Fibroblast of villous mesenchyme (primary cell): ENCODE measurements at regions not wholly inside any gene's neighbourhood (a gene's known extent, or its start where the extent isn't known, plus 50 kb on each side); places are given as distances from the start of the nearest gene placed in this dataset.

Source experiments
- DNase-seq: peaks from one replicate; pipeline ENCODE4 v3.0.0-alpha.2; 2010; ENCODE audit warnings: low read depth
- H3K4me3 ChIP-seq: 2 replicates; pipeline ENCODE4 v1.5.1; 2011; ENCODE audit warnings: low read depth, mild to moderate bottlenecking, low read length
- CTCF ChIP-seq: IDR thresholded peaks from 2 replicates; pipeline ENCODE4 v1.5.1; 2012; ENCODE audit warnings: low read depth, mild to moderate bottlenecking, low read length; ENCODE audit not compliant: insufficient read depth

GRCh38 chr1:82849460-82849859, 1048.7 kb downstream of the ADGRL2 start:
- TF ChIP-seq CTCF, result no peak
- DNase-seq, result no peak
- H3K4me3 ChIP-seq, result no peak overlapping the region

GRCh38 chr1:82848043-82848442, 1047.3 kb downstream of the ADGRL2 start:
- TF ChIP-seq CTCF, result no peak
- no peak overlapping the region for H3K4me3 ChIP-seq
- DNase-seq, result no peak

GRCh38 chr1:82845866-82846265, 1045.1 kb downstream of the ADGRL2 start:
- no peak for TF ChIP-seq CTCF
- DNase-seq, result no peak
- H3K4me3 ChIP-seq, result no peak overlapping the region

- no peak for DNase-seq
- no peak overlapping the region for H3K4me3 ChIP-seq
- TF ChIP-seq CTCF, result no peak
Measured at GRCh38 chr1:82844911-82845827, 1044.4 kb downstream of the ADGRL2 start.

- TF ChIP-seq CTCF, result no peak
- H3K4me3 ChIP-seq, result no peak overlapping the region
Measured at GRCh38 chr1:82844447-82844846, 1043.7 kb downstream of the ADGRL2 start.

GRCh38 chr1:82843876-82844275, 1043.1 kb downstream of the ADGRL2 start:
- no peak for TF ChIP-seq CTCF
- DNase-seq, result no peak
- no peak overlapping the region for H3K4me3 ChIP-seq

More at GRCh38 chr1:82844447-82844846, 1043.7 kb downstream of the ADGRL2 start:
- DNase-seq, result no peak
